HepG2 (cell line): ENCODE measurements at regions not wholly inside any gene's neighbourhood (a gene's known extent, or its start where the extent isn't known, plus 50 kb on each side); places are given as distances from the start of the nearest gene placed in this dataset.

Experiments
- ATAC-seq: fragments of 200-7000 bp; cut with Tn5 transposase; 3 replicates; pipeline ENCODE4 v1.9.1; 2020; ENCODE audit warnings: mild to moderate bottlenecking, moderate library complexity
- BruUV-seq: library from RNA; stranded (reverse); fragments of 400-500 nt; replicated peaks from 2 replicates; lab custom pipeline; 2021; lab: Mats Ljungman, UMichigan
- CTCF ChIA-PET: fragments of 300-600 bp; formaldehyde crosslinking; extraction: SDS; loops from one replicate; lab custom pipeline; 2021; ENCODE audit warnings: low total read pairs, inconsistent platforms, low intra/inter-chr PET ratio; lab: Yijun Ruan, JAX
- POLR2A ChIA-PET: fragments of 350-600 bp; sonication (Branson Sonifier 250); formaldehyde crosslinking; loops from one replicate; lab custom pipeline; 2020; ENCODE audit warnings: antibody characterized with exemption, inconsistent platforms; lab: Yijun Ruan, JAX
- DNase-seq: peaks from one replicate; pipeline ENCODE4 v3.0.0-alpha.2; 2015; ENCODE audit warnings: low spot score
- FAIRE-seq: peaks from 3 replicates; lab custom pipeline; 2011; peaks lifted over from hg19 to GRCh38; lab: Jason Lieb, UNC
- H2AFZ ChIP-seq: one replicate; pipeline ENCODE4 v1.6.1; 2011; ENCODE audit warnings: low read length, inconsistent platforms
- H3K27ac ChIP-seq: fragments of 300-600 bp; 3 replicates; pipeline ENCODE4 v1.8.0; 2011; ENCODE audit warnings: mixed run types, mild to moderate bottlenecking, mixed read lengths, low read length, inconsistent platforms; ENCODE audit not compliant: insufficient read depth; ENCODE audit errors: extremely low read length
- H3K27me3 ChIP-seq, 2 experiments: fragments of 200-600 bp in 1 of 2; 2 replicates in 1 of 2; 3 replicates in 1 of 2; pipeline versions ENCODE4 v1.6.0 to v1.8.0; 2011; ENCODE audit warnings: low read length in 2 of 2, mild to moderate bottlenecking in 2 of 2, moderate library complexity in 2 of 2, inconsistent platforms in 1 of 2; ENCODE audit not compliant: insufficient read depth in 2 of 2, control insufficient read depth in 1 of 2
- H3K36me3 ChIP-seq, 2 experiments: fragments of 200-600 bp in 1 of 2; replicated peaks in 1 of 2; 2 replicates in 1 of 2; 3 replicates in 1 of 2; pipeline versions ENCODE4 v1.5.1 to v1.8.0; 2011; ENCODE audit warnings: low read length in 2 of 2, inconsistent platforms in 1 of 2; ENCODE audit not compliant: insufficient read depth in 2 of 2, control insufficient read depth in 1 of 2
- H3K4me1 ChIP-seq: 2 replicates; pipeline ENCODE4 v1.5.1; 2012; ENCODE audit warnings: low read length, inconsistent platforms; ENCODE audit not compliant: insufficient read depth
- H3K4me2 ChIP-seq: 2 replicates; pipeline ENCODE4 v1.6.0; 2011; ENCODE audit warnings: low read depth, low read length, inconsistent platforms
- H3K4me3 ChIP-seq, 3 experiments: fragments of 200-600 bp in 1 of 3; sonication (generic), shearing (Covaris generic) in 1 of 3; replicated peaks in 1 of 3; 2 replicates each; pipeline ENCODE4 v1.5.1; 2011 to 2016; ENCODE audit warnings: low read length in 3 of 3, inconsistent platforms in 2 of 3, low read depth in 2 of 3, mild to moderate bottlenecking in 2 of 3, control low read depth in 1 of 3, mixed read lengths in 1 of 3; ENCODE audit not compliant: insufficient read depth in 1 of 3
- H3K79me2 ChIP-seq: one replicate; pipeline ENCODE4 v1.6.1; 2011; ENCODE audit warnings: low read length, inconsistent platforms; ENCODE audit not compliant: insufficient read depth
- H3K9ac ChIP-seq: 2 replicates; pipeline ENCODE4 v1.6.0; 2011; ENCODE audit warnings: mild to moderate bottlenecking, low read depth, low read length, inconsistent platforms; ENCODE audit not compliant: insufficient read depth
- H3K9me3 ChIP-seq: 2 replicates; pipeline ENCODE4 v1.5.1; 2012; ENCODE audit warnings: mild to moderate bottlenecking, low read length
- H4K20me1 ChIP-seq: 2 replicates; pipeline ENCODE4 v1.6.0; 2011; ENCODE audit warnings: inconsistent platforms, mild to moderate bottlenecking, low read length, moderate library complexity; ENCODE audit not compliant: insufficient read depth
- GABPA ChIP-seq, 2 experiments: IDR thresholded peaks; 2 replicates each; pipeline ENCODE4 v1.6.1; 2011 to 2016; ENCODE audit warnings: low read depth in 2 of 2, low read length in 1 of 2, missing biosample characterization in 1 of 2, missing genetic modification characterization in 1 of 2
- KMT2B ChIP-seq: IDR thresholded peaks from 2 replicates; pipeline ENCODE4 v1.6.1; 2016; ENCODE audit warnings: missing genetic modification reagents, missing compliant biosample characterization
- TRIM22 ChIP-seq: fragments of 450-650 bp; IDR thresholded peaks from 2 replicates; pipeline ENCODE4 v1.6.1; 2017
- ZBTB37 ChIP-seq: sonication (generic); formaldehyde crosslinking; IDR thresholded peaks from 2 replicates; pipeline ENCODE4 v1.4.0; 2020; ENCODE audit warnings: mild to moderate bottlenecking, missing genetic modification reagents
- ZHX1 ChIP-seq: sonication (generic); formaldehyde crosslinking; IDR thresholded peaks from 2 replicates; pipeline ENCODE4 v1.8.1; 2022; ENCODE audit warnings: low read depth, mild to moderate bottlenecking, missing genetic modification reagents
- ZNF235 ChIP-seq: sonication (generic); formaldehyde crosslinking; IDR thresholded peaks from 2 replicates; pipeline ENCODE4 v1.8.1; 2023; ENCODE audit warnings: mild to moderate bottlenecking, missing genetic modification reagents, borderline replicate concordance
- whole genome bisulfite sequencing: methylation state at CpG from one replicate; pipeline ENCODE4 v1.1.6; 2017; ENCODE audit warnings: low lambda C conversion rate; 5-methylcytosine and 5-hydroxymethylcytosine counted together
- in situ Hi-C: cut with HindIII; loops from 2 replicates; pipeline ENCODE4 v1.10.0; 2017; ENCODE audit warnings: low pct_unique_long_range_greater_than_20kb; ENCODE audit not compliant: extremely low pct_ligation_motif_present
- intact Hi-C: fragments of 100-400 bp; cut with micrococcal nuclease; formaldehyde crosslinking; loops from one replicate; pipeline ENCODE4 v1.10.0; 2022; ENCODE audit not compliant: unreplicated experiment

- no peak for TF ChIP-seq ZHX1 (CRISPR knock-in tag)
- TF ChIP-seq ZNF235 = no peak
- TF ChIP-seq GABPA (IDR thresholded peaks at IDR 0.05; ENCODE audit: low read depth, low read length) = no peak
- TF ChIP-seq GABPA (CRISPR knock-in tag; IDR thresholded peaks at IDR 0.05; ENCODE audit: low read depth) = no peak
- TF ChIP-seq KMT2B (CRISPR knock-in tag) = no peak
These were observed 784.0 kb upstream of the PRR20A start (continued) for GRCh38 chr13:56356690-56357089.

GRCh38 chr13:56378566-56378965 lies 762.2 kb upstream of the PRR20A start:
- no TSS peak for BruUV-seq
- CTCF ChIA-PET = no interaction called here
- ATAC-seq (no peak), DNase-seq (no peak), FAIRE-seq (no peak)
- in situ Hi-C loops (no loop called here), intact Hi-C loops (no loop called here)
- Histone ChIP-seq H3K79me2 (no peaks in the 10 kb centered on the region), H3K27ac (no peak overlapping the region), H3K9ac (no peak overlapping the region), H3K9me3 (peaks cover 44% of the 10 kb centered on the region), H3K4me1 (no peaks in the 10 kb centered on the region), H4K20me1 (no peaks in the 10 kb centered on the region), H3K27me3 (no peaks in the 10 kb centered on the region), H3K36me3 (no peaks in the 10 kb centered on the region), H3K4me2 (no peak overlapping the region), H2AFZ (no peak overlapping the region), H3K4me3 (no peak overlapping the region)
- POLR2A ChIA-PET = no interaction called here
- 0% methylated on average over 1 of the region's 1 CpG for WGBS
- no peak for TF ChIP-seq ZBTB37 (CRISPR knock-in tag)
- TF ChIP-seq TRIM22 = no peak
